ENCODE measurements at regions not wholly inside any gene's neighbourhood (a gene's known extent, or its start where the extent isn't known, plus 50 kb on each side); places are given as distances from the start of the nearest gene placed in this dataset.

- no peak for DNase-seq
These were observed 168.5 kb upstream of the PELI2 start for GRCh38 chr14:55949708-55950107.

DNA sequence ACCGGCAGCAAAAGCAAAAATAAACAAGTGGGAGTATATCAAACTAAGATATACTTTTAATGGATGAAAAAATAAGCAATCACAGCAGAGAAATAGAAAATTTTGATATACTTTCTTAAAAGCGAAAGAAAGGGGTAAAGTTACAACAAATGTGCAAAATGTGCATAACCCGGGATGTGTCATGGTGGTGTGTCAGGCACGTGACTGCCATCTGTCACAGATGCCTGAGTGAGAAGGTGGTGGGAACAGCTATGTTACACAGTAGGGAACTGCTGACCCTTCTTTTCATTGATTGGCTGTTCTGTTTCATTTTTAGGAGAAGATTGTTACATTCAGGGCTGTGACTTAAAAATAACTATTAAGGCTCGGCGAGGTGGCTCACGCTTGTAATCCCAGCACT lies 168.1 kb upstream of the PELI2 start:
- no peak for DNase-seq

- DNase-seq = no peak
These were observed 166.6 kb upstream of the PELI2 start for GRCh38 chr14:55951341-55952206.

DNA sequence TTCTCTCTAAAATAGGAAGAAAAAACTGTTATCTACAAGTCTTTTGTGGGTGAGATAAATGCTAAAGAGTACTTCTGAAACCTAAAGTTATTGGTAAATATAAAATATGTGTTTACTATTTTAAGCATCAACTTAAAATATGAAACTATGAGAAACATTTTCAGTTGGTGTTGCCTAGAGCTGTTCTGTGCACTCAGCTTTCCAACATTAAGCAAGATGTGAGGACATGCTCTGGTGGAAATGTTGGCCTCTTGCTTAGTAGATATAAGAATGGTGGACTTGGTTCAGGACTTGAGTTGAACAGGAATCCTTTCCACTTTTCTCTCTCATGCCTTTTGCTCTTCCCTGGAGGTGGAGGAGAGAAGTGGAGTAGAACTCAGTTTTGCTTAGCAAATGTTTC lies 164.1 kb upstream of the PELI2 start:
- DNase-seq = no peak

GRCh38 chr14:55955175-55955574 lies 163.0 kb upstream of the PELI2 start:
- no peak for DNase-seq

DNA sequence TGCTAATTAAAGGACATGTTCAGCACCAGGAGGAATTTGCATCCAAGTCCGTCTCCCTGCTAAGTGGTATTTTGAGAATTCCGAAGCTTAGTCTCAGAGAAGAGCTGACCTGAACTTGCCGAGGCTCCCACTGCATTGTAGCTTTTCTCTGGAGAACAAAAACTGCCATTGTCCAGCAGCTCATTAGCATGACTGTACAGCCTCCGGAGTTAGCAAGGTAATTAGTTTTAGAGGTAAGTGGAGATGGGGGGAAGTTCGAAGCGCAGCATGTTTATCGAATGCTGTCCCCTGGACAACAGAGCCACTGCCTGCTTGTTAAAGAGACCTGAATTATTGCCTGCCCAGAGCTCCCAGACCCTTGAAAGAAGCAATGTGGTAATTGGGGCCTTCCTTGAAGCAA lies 160.3 kb upstream of the PELI2 start:
- DNase-seq = no peak

- DNase-seq = peak; percentile 87
These were observed 154.9 kb upstream of the PELI2 start for GRCh38 chr14:55963295-55963694.

DNA sequence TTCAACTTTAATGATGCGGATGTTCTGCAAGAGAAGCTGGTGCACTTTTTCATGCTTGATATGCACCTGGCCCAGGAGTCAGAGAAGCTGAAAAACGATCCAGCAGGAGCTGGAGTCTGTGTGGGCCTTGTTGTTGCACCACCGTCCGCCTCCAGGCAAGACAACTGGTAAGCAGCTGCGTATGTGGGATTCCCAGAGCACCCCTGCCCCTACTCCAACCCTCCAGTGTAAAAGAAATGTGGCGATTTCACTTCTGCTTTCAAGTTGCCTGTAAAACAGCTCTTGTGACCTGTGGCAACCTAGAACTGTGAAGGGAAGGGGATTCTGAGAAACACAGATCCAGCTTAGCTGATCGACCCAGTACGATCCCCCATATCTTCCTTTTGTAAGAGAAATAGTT lies 154.1 kb upstream of the PELI2 start:
- DNase-seq = no peak

- DNase-seq = no peak
These were observed 153.4 kb upstream of the PELI2 start for GRCh38 chr14:55964821-55965220.

DNA sequence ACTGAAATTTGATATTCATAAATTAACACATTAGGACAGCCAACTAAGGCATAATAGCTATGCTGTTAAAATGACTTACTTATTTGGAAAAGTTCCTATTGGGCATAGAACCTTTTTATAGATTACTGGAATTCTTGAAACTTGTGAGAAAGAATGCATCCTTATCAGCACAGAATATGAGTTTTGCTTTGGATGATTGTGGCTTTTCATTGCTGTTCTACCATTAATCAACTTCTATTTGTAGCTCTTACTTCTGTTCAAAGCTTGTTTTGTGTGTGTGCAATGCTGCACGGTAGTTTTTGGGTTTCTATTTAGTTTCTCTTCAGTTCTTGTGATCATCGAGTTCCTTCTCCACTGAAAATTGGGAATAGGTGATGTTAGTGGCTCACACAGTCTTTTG lies 152.4 kb upstream of the PELI2 start:
- DNase-seq = no peak

- no peak for DNase-seq
These were observed 149.5 kb upstream of the PELI2 start for GRCh38 chr14:55968741-55969140.

- DNase-seq = no peak
These were observed 144.9 kb upstream of the PELI2 start for GRCh38 chr14:55973285-55973800.

DNA sequence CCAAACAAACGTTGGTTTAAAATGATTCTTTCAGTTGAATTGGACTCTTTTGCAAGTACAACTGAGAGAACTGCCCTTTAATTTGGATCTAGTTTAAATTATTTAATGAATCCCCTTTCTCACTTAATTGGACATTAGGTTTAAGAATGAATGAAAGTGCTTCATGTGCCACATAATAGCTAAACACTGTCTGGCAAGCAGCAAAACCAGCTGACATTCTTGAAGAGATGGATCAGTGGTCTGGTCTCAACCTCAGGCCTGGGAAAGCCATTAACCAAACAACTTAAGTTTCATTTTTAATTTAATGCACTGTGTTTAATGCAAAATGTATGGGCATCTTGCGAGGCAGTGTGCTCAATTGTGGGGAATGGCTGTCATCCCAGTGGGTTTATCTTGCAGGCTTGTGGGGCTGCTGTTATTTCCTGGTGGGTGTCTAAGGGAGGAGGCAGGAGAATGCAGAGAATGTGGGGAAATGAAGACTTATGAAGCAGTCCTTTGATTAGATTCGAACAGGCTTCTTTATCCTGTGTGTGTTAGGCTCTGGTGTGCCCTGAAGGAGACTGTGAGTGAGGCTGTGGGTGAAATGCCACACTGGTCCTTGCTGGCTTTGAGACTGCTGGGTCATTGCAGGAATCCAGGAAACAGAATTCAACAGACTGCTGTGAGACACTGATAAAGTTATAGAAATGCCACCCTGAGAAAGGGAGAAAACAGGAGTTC lies 144.1 kb upstream of the PELI2 start:
- peak; percentile 29 for DNase-seq

GRCh38 chr14:55975281-55975910 lies 142.8 kb upstream of the PELI2 start:
- DNase-seq = no peak

GRCh38 chr14:55976219-55976618 lies 142.0 kb upstream of the PELI2 start:
- DNase-seq = no peak

GRCh38 chr14:55976655-55977054 lies 141.6 kb upstream of the PELI2 start:
- DNase-seq = no peak

GRCh38 chr14:55977392-55978150 lies 140.6 kb upstream of the PELI2 start:
- DNase-seq = no peak

DNA sequence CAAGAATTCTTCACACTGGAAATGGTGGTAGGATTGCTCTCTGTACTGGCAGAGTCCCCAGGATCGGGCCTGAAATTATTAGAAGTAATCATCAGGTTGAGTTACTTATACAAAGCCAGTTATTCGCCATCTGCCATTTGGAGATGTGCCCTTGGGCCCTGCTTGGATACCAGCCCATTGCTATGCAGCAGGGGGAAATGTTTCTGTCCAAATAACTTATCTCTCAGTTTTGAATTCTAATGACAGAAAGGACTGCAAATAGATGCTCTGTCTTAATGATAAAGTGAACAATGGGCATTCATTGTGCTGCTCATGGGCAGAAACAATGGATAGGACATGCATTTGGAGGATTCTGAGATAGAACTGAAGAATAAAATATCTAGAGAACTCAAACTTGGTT lies 139.1 kb upstream of the PELI2 start:
- DNase-seq = no peak

DNA sequence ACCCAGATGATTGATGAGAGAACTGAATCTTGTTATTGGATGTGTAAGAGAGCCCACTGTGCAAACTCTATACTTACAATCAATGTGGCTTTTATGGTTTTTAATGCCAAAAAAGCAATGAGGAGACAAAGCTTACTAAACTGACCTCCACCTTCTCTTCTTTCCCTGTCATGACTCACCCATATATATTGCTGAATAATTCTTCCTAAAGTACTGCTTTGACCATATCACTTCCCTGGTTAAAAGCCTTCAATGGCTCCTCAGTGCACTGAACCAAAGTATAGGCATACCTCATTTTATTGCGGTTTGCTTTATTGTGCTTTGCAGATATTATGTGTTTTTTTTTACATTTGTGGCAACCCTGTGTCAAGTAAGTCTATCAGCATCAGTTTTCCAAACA lies 138.4 kb upstream of the PELI2 start:
- no peak for DNase-seq

GRCh38 chr14:55980970-55981369 lies 137.2 kb upstream of the PELI2 start:
- no peak for DNase-seq

DNA sequence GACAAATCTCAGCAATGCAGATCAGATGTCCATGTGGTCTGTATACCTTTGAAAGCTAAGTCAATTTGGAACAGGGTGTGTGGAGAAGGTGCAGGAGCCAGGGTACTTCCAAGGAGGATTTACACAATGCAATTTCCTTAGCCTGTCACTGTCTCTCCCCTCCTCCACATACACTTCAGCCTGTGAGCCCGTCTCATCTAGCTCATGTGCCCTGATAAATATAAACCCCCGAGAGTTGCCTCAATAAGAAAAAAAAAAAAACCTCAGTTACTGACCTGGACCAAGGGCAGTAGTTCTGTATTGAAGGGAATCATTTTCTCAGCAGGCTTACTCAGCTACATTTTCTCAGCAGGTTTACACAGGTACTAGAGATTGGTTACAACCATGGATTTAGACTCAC lies 132.1 kb upstream of the PELI2 start:
- DNase-seq = no peak

DNA sequence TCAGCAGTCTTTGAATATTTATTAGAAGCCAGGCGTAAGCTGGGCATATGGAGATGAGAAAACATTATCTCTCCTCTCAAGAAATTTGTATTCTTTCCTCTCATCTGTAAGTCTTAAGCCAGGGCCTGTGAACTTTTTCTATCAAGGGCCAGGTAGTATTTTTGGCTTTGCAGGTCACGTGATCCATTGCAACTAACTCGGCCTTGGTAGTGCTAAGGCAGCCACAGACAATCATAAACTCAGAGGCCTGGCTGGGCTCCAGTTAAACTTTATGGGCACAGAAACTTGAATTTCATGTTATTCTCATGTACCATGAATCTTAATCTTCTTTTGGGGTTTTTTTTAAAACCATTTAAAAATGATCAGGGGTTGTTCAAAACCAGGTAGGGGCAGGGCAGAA lies 117.4 kb upstream of the PELI2 start:
- DNase-seq = no peak

DNA sequence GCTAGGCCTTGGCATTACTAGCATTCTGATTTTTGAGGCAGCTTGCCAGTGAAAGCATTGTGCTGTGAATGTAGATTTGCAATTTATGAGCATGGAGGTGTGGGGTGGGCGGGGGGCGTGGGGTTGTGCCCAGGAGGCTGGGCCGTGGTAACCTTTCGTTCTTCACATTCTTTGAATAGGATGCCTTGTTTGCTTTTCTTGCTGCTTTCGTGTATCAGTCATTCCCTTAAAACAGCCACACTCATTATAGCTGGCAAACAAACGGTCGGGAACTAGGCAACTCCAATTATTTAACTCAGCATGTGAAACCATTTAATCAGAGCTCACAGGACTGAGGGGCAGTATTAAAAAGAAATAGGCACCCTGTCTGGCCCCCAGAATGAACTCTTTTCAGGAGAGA lies 115.9 kb upstream of the PELI2 start:
- DNase-seq = no peak
